H1 (cell line): ENCODE measurements at regions not wholly inside any gene's neighbourhood (a gene's known extent, or its start where the extent isn't known, plus 50 kb on each side); places are given as distances from the start of the nearest gene placed in this dataset.

Source experiments
- ATF2 ChIP-seq: IDR thresholded peaks from 2 replicates; pipeline ENCODE4 v1.6.1; 2012; ENCODE audit warnings: low read length, inconsistent platforms
- ATF3 ChIP-seq: IDR thresholded peaks from 2 replicates; pipeline ENCODE4 v1.6.1; 2011; ENCODE audit warnings: low read depth, mild to moderate bottlenecking, low read length; ENCODE audit not compliant: insufficient read depth
- BRCA1 ChIP-seq: IDR thresholded peaks from 2 replicates; pipeline ENCODE4 v1.6.1; 2012; ENCODE audit warnings: low read depth, low read length, improper control_type of control experiment
- CBX8 ChIP-seq: fragments of 300-800, 300-1000 bp; sonication (generic); IDR thresholded peaks from 2 replicates; pipeline ENCODE4 v1.7.1; 2016; ENCODE audit warnings: low read depth, low read length, borderline replicate concordance
- CTCF ChIP-seq, 3 experiments: IDR thresholded peaks; 1 replicate in 2 of 3; 2 replicates in 1 of 3; pipeline versions ENCODE4 v1.5.1 to v1.6.1; 2011; ENCODE audit warnings: low read length in 3 of 3, mild to moderate bottlenecking in 3 of 3, inconsistent platforms in 2 of 3, low read depth in 1 of 3, moderate library complexity in 1 of 3; ENCODE audit not compliant: insufficient read depth in 1 of 3; ENCODE audit errors: control extremely low read depth in 1 of 3
- EZH2 ChIP-seq: fragments of 200-600 bp; sonication (generic); IDR thresholded peaks from 2 replicates; pipeline ENCODE4 v1.7.1; 2012; ENCODE audit warnings: low read depth, mild to moderate bottlenecking, moderate library complexity, low read length, inconsistent platforms; ENCODE audit not compliant: severe bottlenecking
- JUND ChIP-seq: IDR thresholded peaks from 2 replicates; pipeline ENCODE4 v1.6.1; 2011; ENCODE audit warnings: mild to moderate bottlenecking, improper control_type of control experiment, low read length
- MAX ChIP-seq: IDR thresholded peaks from 2 replicates; pipeline ENCODE4 v1.6.1; 2012; ENCODE audit warnings: inconsistent platforms
- POLR2A ChIP-seq, 2 experiments: IDR thresholded peaks; 1 replicate in 1 of 2; 2 replicates in 1 of 2; pipeline ENCODE4 v1.6.1; 2011; ENCODE audit warnings: low read depth in 2 of 2, low read length in 2 of 2, mild to moderate bottlenecking in 2 of 2; ENCODE audit errors: control extremely low read depth in 1 of 2
- POLR2AphosphoS5 ChIP-seq: IDR thresholded peaks from 2 replicates; pipeline ENCODE4 v1.6.1; 2011; ENCODE audit warnings: low read depth, low read length
- POU5F1 ChIP-seq: IDR thresholded peaks from 2 replicates; pipeline ENCODE4 v1.6.1; 2011; ENCODE audit warnings: low read depth, mild to moderate bottlenecking, low read length, moderate library complexity
- RFX5 ChIP-seq: IDR thresholded peaks from 2 replicates; pipeline ENCODE4 v1.6.1; 2011; ENCODE audit warnings: low read depth, low read length, improper control_type of control experiment, borderline replicate concordance
- USF2 ChIP-seq: IDR thresholded peaks from 2 replicates; pipeline ENCODE4 v1.6.1; 2011; ENCODE audit warnings: low read length, improper control_type of control experiment

GRCh38 chr1:191343816-191344215, 814.4 kb upstream of the RGS18 start:
- TF ChIP-seq RFX5 (no peak), EZH2 (no peak), BRCA1 (no peak), CTCF (IDR thresholded peaks at IDR 0.05; ENCODE audit: control extremely low read depth in 1 of 3, insufficient read depth in 1 of 3, low read depth in 1 of 3, low read length in 3 of 3) (no peak), CBX8 (no peak), USF2 (no peak), POLR2A (IDR thresholded peaks at IDR 0.05; ENCODE audit: control extremely low read depth in 1 of 2, low read depth in 2 of 2, low read length in 2 of 2) (no peak), JUND (no peak), POU5F1 (no peak), POLR2AphosphoS5 (no peak), ATF3 (no peak), MAX (no peak), ATF2 (no peak)
